GM12873 (cell line): ENCODE measurements at regions not wholly inside any gene's neighbourhood (a gene's known extent, or its start where the extent isn't known, plus 50 kb on each side); places are given as distances from the start of the nearest gene placed in this dataset.

Source experiments
- TF ChIP-seq, protein P1 (sequence below): IDR thresholded peaks from 2 replicates; pipeline ENCODE4 v1.5.1; 2012; ENCODE audit warnings: low read depth, mild to moderate bottlenecking, moderate library complexity, low read length, control low read depth; ENCODE audit not compliant: insufficient read depth; ENCODE audit errors: missing control alignments

GRCh38 chr2:238515377-238515776 is 88.7 kb downstream of the ASB1 start:
- TF ChIP-seq, protein P1, sequence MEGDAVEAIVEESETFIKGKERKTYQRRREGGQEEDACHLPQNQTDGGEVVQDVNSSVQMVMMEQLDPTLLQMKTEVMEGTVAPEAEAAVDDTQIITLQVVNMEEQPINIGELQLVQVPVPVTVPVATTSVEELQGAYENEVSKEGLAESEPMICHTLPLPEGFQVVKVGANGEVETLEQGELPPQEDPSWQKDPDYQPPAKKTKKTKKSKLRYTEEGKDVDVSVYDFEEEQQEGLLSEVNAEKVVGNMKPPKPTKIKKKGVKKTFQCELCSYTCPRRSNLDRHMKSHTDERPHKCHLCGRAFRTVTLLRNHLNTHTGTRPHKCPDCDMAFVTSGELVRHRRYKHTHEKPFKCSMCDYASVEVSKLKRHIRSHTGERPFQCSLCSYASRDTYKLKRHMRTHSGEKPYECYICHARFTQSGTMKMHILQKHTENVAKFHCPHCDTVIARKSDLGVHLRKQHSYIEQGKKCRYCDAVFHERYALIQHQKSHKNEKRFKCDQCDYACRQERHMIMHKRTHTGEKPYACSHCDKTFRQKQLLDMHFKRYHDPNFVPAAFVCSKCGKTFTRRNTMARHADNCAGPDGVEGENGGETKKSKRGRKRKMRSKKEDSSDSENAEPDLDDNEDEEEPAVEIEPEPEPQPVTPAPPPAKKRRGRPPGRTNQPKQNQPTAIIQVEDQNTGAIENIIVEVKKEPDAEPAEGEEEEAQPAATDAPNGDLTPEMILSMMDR, result no peak

GRCh38 chr2:238517209-238517608 is 90.5 kb downstream of the ASB1 start:
- TF ChIP-seq, protein P1, result no peak

GRCh38 chr2:238518172-238518820 is 91.6 kb downstream of the ASB1 start:
- TF ChIP-seq, protein P1, result no peak

- TF ChIP-seq, protein P1, result no peak
These were observed 92.1 kb downstream of the ASB1 start for GRCh38 chr2:238518821-238519186.

GRCh38 chr2:238520359-238520886 is 93.7 kb downstream of the ASB1 start:
- TF ChIP-seq, protein P1, result no peak

GRCh38 chr2:238521002-238521401 is 94.3 kb downstream of the ASB1 start:
- TF ChIP-seq, protein P1, result no peak

GRCh38 chr2:238521870-238522269 is 95.1 kb downstream of the ASB1 start:
- TF ChIP-seq, protein P1, result no peak
